ENCODE measurements at regions not wholly inside any gene's neighbourhood (a gene's known extent, or its start where the extent isn't known, plus 50 kb on each side); places are given as distances from the start of the nearest gene placed in this dataset.

DNA sequence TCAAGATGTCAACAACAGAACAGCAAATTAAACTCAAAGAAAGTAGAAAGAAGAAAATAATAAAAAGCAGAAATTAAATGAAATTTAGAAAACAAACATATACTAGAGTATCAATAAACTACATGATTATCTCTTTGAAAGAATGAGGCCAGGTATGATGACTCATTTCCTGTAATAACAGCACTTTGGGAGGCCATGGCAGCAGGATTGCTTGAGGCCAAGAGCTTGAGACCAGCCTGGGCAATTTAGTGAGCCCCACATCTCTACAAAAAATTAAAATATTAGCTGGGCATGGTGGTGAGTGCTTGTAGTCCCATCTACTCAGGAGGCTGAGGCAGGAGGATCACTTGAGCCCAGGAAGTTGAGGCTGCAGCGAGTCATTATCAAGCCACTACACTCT lies 232.5 kb downstream of the RAB11FIP4 start:
- DNase-seq = no peak
- Histone ChIP-seq H3K4me2 (replicated peaks; ENCODE audit: low read depth, low read length, poor library complexity, severe bottlenecking) (no peak overlapping the region), H3K36me3 (replicated peaks in 1 of 2; ENCODE audit: control extremely low read depth in 1 of 2, control insufficient read depth in 1 of 2, extremely low read depth in 1 of 2, insufficient read depth in 2 of 2, low read length in 1 of 2) (no peaks in the 10 kb centered on the region), H3K9me3 (ENCODE audit: control extremely low read depth in 1 of 3, control insufficient read depth in 2 of 3, insufficient read depth in 1 of 3, low read length in 2 of 3) (peaks cover 2 to 20% (median 4%) of the 10 kb centered on the region in 3 donors), H3K9ac (ENCODE audit: low read length) (no peak overlapping the region), H4K20me1 (ENCODE audit: control insufficient read depth, insufficient read depth, low read length, poor library complexity, severe bottlenecking) (no peaks in the 10 kb centered on the region), H2AFZ (ENCODE audit: insufficient read depth, low read depth, low read length, poor library complexity, severe bottlenecking) (no peak overlapping the region), H3K79me2 (ENCODE audit: control insufficient read depth, insufficient read depth, low read length) (no peaks in the 10 kb centered on the region), H3K4me1 (ENCODE audit: control insufficient read depth in 2 of 2, insufficient read depth in 2 of 2, low read length in 2 of 2) (no peaks in the 10 kb centered on the region), H3K27ac (ENCODE audit: low read length in 2 of 2) (no peak overlapping the region), H3K27me3 (replicated peaks in 1 of 4; ENCODE audit: control extremely low read depth in 1 of 4, control insufficient read depth in 3 of 4, insufficient read depth in 4 of 4, low read length in 3 of 4) (peaks cover 0 to 3% (median 0%) of the 10 kb centered on the region in 4 experiments), H3K4me3 (ENCODE audit: control extremely low read depth in 1 of 5, extremely low read depth in 1 of 5, insufficient read depth in 1 of 5, low read depth in 2 of 5, low read length in 4 of 5) (no peak overlapping the region)
- Mint-ChIP-seq H3K27ac (no peak overlapping the region), H3K9me3 (ENCODE audit: insufficient read depth) (peaks cover 2% of the 10 kb centered on the region), H3K4me1 (no peaks in the 10 kb centered on the region), H3K4me3 (no peak overlapping the region), H3K27me3 (peaks cover 35% of the 10 kb centered on the region)
- CTCF ChIA-PET = no interaction called here
- no CpG with 5 or more reads among the region's 1 CpG for WGBS (ENCODE audit: insufficient coverage)
- intact Hi-C loops (cut with micrococcal nuclease) = loop anchor here (10.0 kb wide), 1 partner anchor 61 kb away; no protein-coding TSS in a partner anchor
- ATAC-seq (ENCODE audit: low read depth) = no peak
- TF ChIP-seq EZH2 (IDR thresholded peaks at IDR 0.05; ENCODE audit: borderline replicate concordance, insufficient read depth, low read depth, low read length, poor library complexity, severe bottlenecking) = no peak
- TF ChIP-seq, protein P1, sequence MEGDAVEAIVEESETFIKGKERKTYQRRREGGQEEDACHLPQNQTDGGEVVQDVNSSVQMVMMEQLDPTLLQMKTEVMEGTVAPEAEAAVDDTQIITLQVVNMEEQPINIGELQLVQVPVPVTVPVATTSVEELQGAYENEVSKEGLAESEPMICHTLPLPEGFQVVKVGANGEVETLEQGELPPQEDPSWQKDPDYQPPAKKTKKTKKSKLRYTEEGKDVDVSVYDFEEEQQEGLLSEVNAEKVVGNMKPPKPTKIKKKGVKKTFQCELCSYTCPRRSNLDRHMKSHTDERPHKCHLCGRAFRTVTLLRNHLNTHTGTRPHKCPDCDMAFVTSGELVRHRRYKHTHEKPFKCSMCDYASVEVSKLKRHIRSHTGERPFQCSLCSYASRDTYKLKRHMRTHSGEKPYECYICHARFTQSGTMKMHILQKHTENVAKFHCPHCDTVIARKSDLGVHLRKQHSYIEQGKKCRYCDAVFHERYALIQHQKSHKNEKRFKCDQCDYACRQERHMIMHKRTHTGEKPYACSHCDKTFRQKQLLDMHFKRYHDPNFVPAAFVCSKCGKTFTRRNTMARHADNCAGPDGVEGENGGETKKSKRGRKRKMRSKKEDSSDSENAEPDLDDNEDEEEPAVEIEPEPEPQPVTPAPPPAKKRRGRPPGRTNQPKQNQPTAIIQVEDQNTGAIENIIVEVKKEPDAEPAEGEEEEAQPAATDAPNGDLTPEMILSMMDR (IDR thresholded peaks at IDR 0.05) = no peak
- POLR2A ChIA-PET = no interaction called here

DNA sequence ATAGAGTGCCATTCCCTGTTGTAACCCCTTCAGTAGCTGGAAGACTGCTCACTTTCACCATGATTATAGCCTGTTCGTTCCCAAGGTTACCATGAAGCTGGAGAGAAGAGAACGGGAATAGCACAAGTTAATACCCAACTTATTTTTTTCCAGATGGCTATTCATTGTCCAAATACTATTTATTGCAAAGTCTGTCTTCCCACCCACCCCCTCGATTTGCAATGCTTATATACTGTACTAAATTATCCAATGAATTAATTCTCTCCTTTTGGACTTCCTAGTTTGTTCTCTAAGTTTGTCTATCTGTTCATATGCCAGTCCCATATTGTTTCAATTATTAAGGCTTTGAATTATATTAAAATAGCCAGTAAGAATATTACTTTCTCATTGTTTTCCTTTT lies 231.0 kb downstream of the RAB11FIP4 start:
- TF ChIP-seq, protein P1 (IDR thresholded peaks at IDR 0.05) = no peak
- TF ChIP-seq EZH2 (IDR thresholded peaks at IDR 0.05; ENCODE audit: borderline replicate concordance, insufficient read depth, low read depth, low read length, poor library complexity, severe bottlenecking) = no peak
- Histone ChIP-seq H3K79me2 (ENCODE audit: control insufficient read depth, insufficient read depth, low read length) (no peaks in the 10 kb centered on the region), H3K9ac (ENCODE audit: low read length) (no peak overlapping the region), H3K27me3 (replicated peaks in 1 of 4; ENCODE audit: control extremely low read depth in 1 of 4, control insufficient read depth in 3 of 4, insufficient read depth in 4 of 4, low read length in 3 of 4) (peaks cover 0 to 3% (median 0%) of the 10 kb centered on the region in 4 experiments), H3K4me2 (replicated peaks; ENCODE audit: low read depth, low read length, poor library complexity, severe bottlenecking) (no peak overlapping the region), H4K20me1 (ENCODE audit: control insufficient read depth, insufficient read depth, low read length, poor library complexity, severe bottlenecking) (no peaks in the 10 kb centered on the region), H3K36me3 (replicated peaks in 1 of 2; ENCODE audit: control extremely low read depth in 1 of 2, control insufficient read depth in 1 of 2, extremely low read depth in 1 of 2, insufficient read depth in 2 of 2, low read length in 1 of 2) (no peaks in the 10 kb centered on the region), H3K4me1 (ENCODE audit: control insufficient read depth in 2 of 2, insufficient read depth in 2 of 2, low read length in 2 of 2) (no peaks in the 10 kb centered on the region), H3K27ac (ENCODE audit: low read length in 2 of 2) (no peak overlapping the region), H3K9me3 (ENCODE audit: control extremely low read depth in 1 of 3, control insufficient read depth in 2 of 3, insufficient read depth in 1 of 3, low read length in 2 of 3) (peaks cover 2 to 20% (median 4%) of the 10 kb centered on the region in 3 donors), H2AFZ (ENCODE audit: insufficient read depth, low read depth, low read length, poor library complexity, severe bottlenecking) (no peak overlapping the region), H3K4me3 (ENCODE audit: control extremely low read depth in 1 of 5, extremely low read depth in 1 of 5, insufficient read depth in 1 of 5, low read depth in 2 of 5, low read length in 4 of 5) (no peak overlapping the region)
- ATAC-seq (ENCODE audit: low read depth) (no peak), DNase-seq (no peak)
- no peaks in the 10 kb centered on the region for H3K4me1 Mint-ChIP-seq
- H3K27ac Mint-ChIP-seq = no peak overlapping the region
- WGBS (ENCODE audit: insufficient coverage) = no CpG with 5 or more reads among the region's 3 CpGs
- peaks cover 26% of the 10 kb centered on the region for H3K27me3 Mint-ChIP-seq
- peaks cover 2% of the 10 kb centered on the region for H3K9me3 Mint-ChIP-seq (ENCODE audit: insufficient read depth)
- ChIA-PET CTCF (interaction anchor here (0.5 kb wide), 1 partner anchor 301 kb away, joined by 5 read pairs; no protein-coding TSS in a partner anchor), POLR2A (no interaction called here)
- H3K4me3 Mint-ChIP-seq = no peak overlapping the region
- intact Hi-C loops (cut with micrococcal nuclease) = loop anchor here (10.0 kb wide), 1 partner anchor 62 kb away; no protein-coding TSS in a partner anchor
